ENCODE measurements at regions not wholly inside any gene's neighbourhood (a gene's known extent, or its start where the extent isn't known, plus 50 kb on each side); places are given as distances from the start of the nearest gene placed in this dataset.

GRCh38 chr2:238668426-238668825 lies 179.5 kb upstream of the TWIST2 start:
- TF ChIP-seq CTCF (IDR thresholded peaks at IDR 0.05 in 8 of 11, conservative IDR thresholded peaks at IDR 0.05 in 3 of 11), result no peak
- no peak for TF ChIP-seq POLR2AphosphoS5 (IDR thresholded peaks at IDR 0.05)

Data from spleen (tissue), 7 donors.